ENCODE measurements at regions not wholly inside any gene's neighbourhood (a gene's known extent, or its start where the extent isn't known, plus 50 kb on each side); places are given as distances from the start of the nearest gene placed in this dataset.

- TF ChIP-seq POLR2A (conservative IDR thresholded peaks at IDR 0.05): no peak
- no peak for TF ChIP-seq MXI1 (IDR thresholded peaks at IDR 0.05; ENCODE audit: low read depth, low read length)
- no peak for TF ChIP-seq IRF2 (CRISPR knock-in tag; IDR thresholded peaks at IDR 0.05)
- no peak for TF ChIP-seq ZNF830 (CRISPR knock-in tag; IDR thresholded peaks at IDR 0.05)
- no peak for TF ChIP-seq EP300 (IDR thresholded peaks at IDR 0.05; ENCODE audit: low read length)
- TF ChIP-seq ZNF644 (tag; IDR thresholded peaks at IDR 0.05; ENCODE audit: low read depth): no peak
- TF ChIP-seq CTCF (IDR thresholded peaks at IDR 0.05 in 2 of 3, conservative IDR thresholded peaks at IDR 0.05 in 1 of 3; ENCODE audit: insufficient read depth in 2 of 3, low read depth in 1 of 3, low read length in 3 of 3): no peak
- TF ChIP-seq CBX3 (IDR thresholded peaks at IDR 0.05; ENCODE audit: borderline replicate concordance in 1 of 2, low read length in 2 of 2): no peak
- no peak for TF ChIP-seq ZNF184 (CRISPR knock-in tag; IDR thresholded peaks at IDR 0.05)
- TF ChIP-seq MAZ (CRISPR knock-in tag; conservative IDR thresholded peaks at IDR 0.05 in 1 of 2, IDR thresholded peaks at IDR 0.05 in 1 of 2): no peak
- no peak for TF ChIP-seq KDM1A (IDR thresholded peaks at IDR 0.05)
- no peak for TF ChIP-seq ZNF140 (CRISPR knock-in tag; IDR thresholded peaks at IDR 0.05)
- no peak for TF ChIP-seq ZZZ3 (IDR thresholded peaks at IDR 0.05)
- no peak for TF ChIP-seq RAD21 (CRISPR knock-in tag; conservative IDR thresholded peaks at IDR 0.05 in 1 of 2, IDR thresholded peaks at IDR 0.05 in 1 of 2)
Measured at GRCh38 chr1:74935446-74935845, 198.7 kb upstream of the LHX8 start.

Data from K562 (cell line).